Peyer's patch (tissue), 4 donors: ENCODE measurements at regions not wholly inside any gene's neighbourhood (a gene's known extent, or its start where the extent isn't known, plus 50 kb on each side); places are given as distances from the start of the nearest gene placed in this dataset.

ENCODE experiments used
- DNase-seq, 3 donors: peaks; one replicate each; pipeline ENCODE4 v3.0.0-alpha.2; 2017 to 2019
- H3K27ac ChIP-seq, 4 donors: fragments of 200-600 bp; sonication (generic); one replicate each; pipeline ENCODE4 v1.5.1; 2016 to 2019
- H3K27me3 ChIP-seq, 2 donors: fragments of 200-600 bp; sonication (generic); one replicate each; pipeline ENCODE4 v1.5.1; 2019
- H3K36me3 ChIP-seq, 3 donors: fragments of 200-600 bp; sonication (generic); one replicate each; pipeline ENCODE4 v1.5.1; 2016 to 2019
- H3K4me1 ChIP-seq, 4 donors: fragments of 200-600 bp; sonication (generic); one replicate each; pipeline ENCODE4 v1.5.1; 2016 to 2019
- H3K4me3 ChIP-seq, 4 donors: fragments of 200-600 bp; sonication (generic); 1 replicate in 3 of 4; 2 replicates in 1 of 4; pipeline ENCODE4 v1.5.1; 2016 to 2019; ENCODE audit warnings: mild to moderate bottlenecking in 1 of 4
- H3K9me3 ChIP-seq, 4 donors: fragments of 200-600 bp; sonication (generic); one replicate each; pipeline ENCODE4 v1.5.1; 2016 to 2019; ENCODE audit warnings: mild to moderate bottlenecking in 1 of 4
- CTCF ChIP-seq, 6 experiments: fragments of 450-650 bp in 4 of 6; fragments of 200-600 bp in 2 of 6; sonication (generic) in 1 of 6; IDR thresholded peaks; one replicate each; pipeline ENCODE4 v1.5.1; 2017 to 2019; ENCODE audit warnings: antibody characterized with exemption in 6 of 6, mild to moderate bottlenecking in 3 of 6, moderate library complexity in 1 of 6
- POLR2A ChIP-seq, 2 donors: fragments of 450-650 bp; IDR thresholded peaks; one replicate each; pipeline ENCODE4 v1.5.1; 2017; ENCODE audit warnings: antibody characterized with exemption in 2 of 2, mild to moderate bottlenecking in 2 of 2, moderate library complexity in 2 of 2

- Histone ChIP-seq H3K27ac (no peak overlapping the region), H3K4me1 (peaks cover 0 to 4% (median 0%) of the 10 kb centered on the region in 4 donors), H3K9me3 (no peaks in the 10 kb centered on the region), H3K36me3 (no peaks in the 10 kb centered on the region), H3K4me3 (no peak overlapping the region), H3K27me3 (no peaks in the 10 kb centered on the region)
- no peak for TF ChIP-seq CTCF (IDR thresholded peaks at IDR 0.05)
- TF ChIP-seq POLR2A (IDR thresholded peaks at IDR 0.05), result no peak
- no peak for DNase-seq
Observed at GRCh38 chr6:170228946-170229310, 62.0 kb downstream of the DLL1 start.

DNA sequence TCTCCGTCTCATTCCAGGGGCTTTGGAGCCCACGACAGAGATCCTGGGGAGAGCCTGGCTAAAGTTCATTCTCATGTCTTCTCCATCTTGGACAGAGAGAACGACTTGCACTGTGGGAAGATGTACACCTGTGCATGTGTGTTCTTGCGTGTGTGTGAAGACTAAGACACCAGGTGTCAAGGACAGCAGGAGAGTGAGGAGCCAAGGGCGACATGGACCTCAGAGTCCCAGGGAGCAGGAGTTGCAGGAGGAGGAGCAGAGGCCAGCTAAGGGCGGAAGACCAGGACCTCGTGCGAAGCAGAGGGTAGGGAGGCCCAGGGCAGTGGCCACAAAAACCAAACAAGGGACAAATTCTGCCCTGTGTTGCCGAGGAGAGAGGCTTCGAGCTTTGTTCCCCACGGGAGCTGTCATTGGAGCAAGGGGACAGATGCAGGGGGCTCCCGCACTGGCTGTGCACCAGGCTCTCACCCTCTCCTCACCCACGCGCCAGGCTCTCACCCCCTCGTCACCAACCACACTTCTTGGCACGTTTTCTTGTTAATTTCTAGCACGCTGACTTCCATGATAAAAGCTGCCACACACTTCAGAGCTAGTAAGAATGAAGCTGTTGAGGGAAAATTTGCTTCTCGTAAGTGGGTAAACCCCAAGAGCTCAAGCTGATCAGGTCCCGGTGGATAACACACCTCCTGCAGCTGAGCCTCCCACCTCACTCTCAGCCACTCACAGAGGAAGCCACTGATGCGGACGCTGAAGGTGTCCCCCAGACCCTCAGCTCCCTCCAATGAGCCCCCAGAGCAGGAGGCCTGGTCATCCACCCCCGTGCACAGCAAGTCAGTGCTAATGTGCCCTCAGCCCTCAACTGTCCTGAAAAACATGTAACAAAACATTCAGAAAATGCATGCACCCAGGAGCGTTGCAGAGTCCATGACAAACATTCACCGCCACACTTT, 62.6 kb downstream of the DLL1 start:
- Histone ChIP-seq H3K27me3 (no peaks in the 10 kb centered on the region), H3K36me3 (no peaks in the 10 kb centered on the region), H3K4me1 (no peaks in the 10 kb centered on the region), H3K27ac (no peak overlapping the region), H3K4me3 (no peak overlapping the region), H3K9me3 (no peaks in the 10 kb centered on the region)
- TF ChIP-seq CTCF (IDR thresholded peaks at IDR 0.05) (no peak), POLR2A (IDR thresholded peaks at IDR 0.05) (no peak)
- DNase-seq, result no peak

GRCh38 chr6:170227521-170227983, 63.3 kb downstream of the DLL1 start:
- Histone ChIP-seq H3K4me1 (no peaks in the 10 kb centered on the region), H3K9me3 (no peaks in the 10 kb centered on the region), H3K4me3 (no peak overlapping the region), H3K27me3 (no peaks in the 10 kb centered on the region), H3K36me3 (no peaks in the 10 kb centered on the region), H3K27ac (no peak overlapping the region)
- TF ChIP-seq POLR2A (IDR thresholded peaks at IDR 0.05) (no peak), CTCF (IDR thresholded peaks at IDR 0.05) (no peak)
- DNase-seq, result no peak

DNA sequence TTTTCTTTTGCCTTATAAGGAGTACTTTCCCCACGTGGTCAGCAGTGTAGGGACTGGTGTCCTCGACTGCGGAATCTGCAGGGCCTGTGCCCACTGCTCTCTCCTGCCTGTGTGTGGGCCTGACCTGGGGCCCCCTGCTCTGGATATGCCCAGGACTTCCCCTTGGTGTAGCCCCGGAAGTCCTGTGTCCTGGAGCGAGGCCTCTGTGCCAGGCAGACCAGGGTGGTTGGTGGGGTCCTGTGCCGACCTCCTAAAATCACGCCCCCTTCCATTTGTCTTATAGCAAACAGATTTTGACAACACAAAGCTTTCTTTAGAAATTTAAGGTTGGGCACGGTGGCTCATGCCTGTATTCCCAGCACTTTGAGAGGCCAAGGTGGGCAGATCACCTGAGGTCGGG, 64.2 kb downstream of the DLL1 start:
- H3K27ac ChIP-seq, result no peak overlapping the region
- no peaks in the 10 kb centered on the region for H3K9me3 ChIP-seq
- H3K4me1 ChIP-seq, result no peaks in the 10 kb centered on the region
- no peaks in the 10 kb centered on the region for H3K27me3 ChIP-seq
- DNase-seq, result peak in 1 of 3 donors; percentile 15
- TF ChIP-seq CTCF (IDR thresholded peaks at IDR 0.05), result no peak
- no peak for TF ChIP-seq POLR2A (IDR thresholded peaks at IDR 0.05)
- H3K4me3 ChIP-seq, result no peak overlapping the region
- no peaks in the 10 kb centered on the region for H3K36me3 ChIP-seq

DNA sequence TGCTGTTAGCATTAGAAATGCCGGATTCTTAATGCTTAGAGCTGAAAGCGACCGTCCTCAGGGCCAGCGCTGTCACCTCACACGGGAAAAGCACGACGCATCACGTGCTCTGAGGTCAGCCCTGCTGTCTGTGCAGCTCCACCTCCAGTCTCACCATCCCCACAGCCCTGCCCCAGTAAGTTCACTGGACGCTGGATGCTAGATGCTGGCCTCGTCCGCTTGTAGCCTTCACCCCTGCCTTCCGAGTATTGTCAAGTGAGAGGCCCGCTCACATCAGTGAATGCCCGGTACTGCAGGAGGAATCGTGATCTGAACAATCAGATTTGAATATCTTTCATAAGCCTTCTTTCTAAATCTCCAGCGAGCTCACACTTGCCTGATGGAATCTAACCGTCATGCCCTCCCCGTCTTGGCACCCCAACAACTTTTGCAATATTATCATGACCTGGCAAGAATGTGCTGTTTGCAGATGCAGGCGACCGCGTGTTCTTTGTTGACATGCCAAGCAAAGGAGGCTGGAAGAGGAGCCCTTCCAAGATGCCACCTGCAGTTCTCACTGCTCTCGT, 64.9 kb downstream of the DLL1 start:
- Histone ChIP-seq H3K4me1 (no peaks in the 10 kb centered on the region), H3K4me3 (no peak overlapping the region), H3K27me3 (no peaks in the 10 kb centered on the region), H3K9me3 (no peaks in the 10 kb centered on the region), H3K36me3 (no peaks in the 10 kb centered on the region), H3K27ac (no peak overlapping the region)
- peak in 1 of 3 donors; percentile 41 for DNase-seq
- no peak for TF ChIP-seq CTCF (IDR thresholded peaks at IDR 0.05)
- no peak for TF ChIP-seq POLR2A (IDR thresholded peaks at IDR 0.05)
